GM23338 (cell line): ENCODE measurements at regions not wholly inside any gene's neighbourhood (a gene's known extent, or its start where the extent isn't known, plus 50 kb on each side); places are given as distances from the start of the nearest gene placed in this dataset.
"Not testable (repeated sequence)": the region's sequence is repeated elsewhere in the genome, so short reads cannot be mapped to it uniquely, and the experiment has no call there.

Source experiments
- ATAC-seq: fragments of 200-7000 bp; cut with Tn5 transposase; 3 replicates; pipeline ENCODE4 v1.9.1; 2020
- DNase-seq: peaks from one replicate; pipeline ENCODE4 v3.0.0-alpha.2; 2015; ENCODE audit warnings: low spot score
- H2AFZ ChIP-seq: fragments of 200-600 bp; sonication (generic); 2 replicates; pipeline ENCODE4 v1.8.0; 2016; ENCODE audit warnings: antibody characterized with exemption, mild to moderate bottlenecking, moderate library complexity
- H3F3A ChIP-seq: fragments of 200-600 bp; sonication (generic); replicated peaks from 2 replicates; pipeline ENCODE4 v1.8.0; 2017; ENCODE audit warnings: antibody characterized with exemption, mixed run types, low read depth
- H3K27ac ChIP-seq: fragments of 200-600 bp; sonication (generic); 2 replicates; pipeline ENCODE4 v1.6.1; 2016; ENCODE audit warnings: low read depth
- H3K27me3 ChIP-seq: fragments of 200-600 bp; sonication (generic); 2 replicates; pipeline ENCODE4 v1.8.0; 2016; ENCODE audit warnings: mild to moderate bottlenecking, mixed run types, moderate library complexity; ENCODE audit not compliant: insufficient read depth
- H3K36me3 ChIP-seq: fragments of 200-600 bp; sonication (generic); 2 replicates; pipeline ENCODE4 v1.8.0; 2016; ENCODE audit warnings: mild to moderate bottlenecking; ENCODE audit not compliant: insufficient read depth
- H3K4me1 ChIP-seq: fragments of 200-600 bp; sonication (generic); 2 replicates; pipeline ENCODE4 v1.8.0; 2016; ENCODE audit warnings: mild to moderate bottlenecking, moderate library complexity; ENCODE audit not compliant: insufficient read depth
- H3K4me2 ChIP-seq: fragments of 200-600 bp; sonication (generic); 2 replicates; pipeline ENCODE4 v1.7.1; 2017; ENCODE audit warnings: mixed run types
- H3K4me3 ChIP-seq: fragments of 200-600 bp; sonication (generic); 2 replicates; pipeline ENCODE4 v1.6.1; 2016; ENCODE audit warnings: mixed run types
- H3K79me2 ChIP-seq: fragments of 200-600 bp; sonication (generic); replicated peaks from 2 replicates; pipeline ENCODE4 v1.8.0; 2017; ENCODE audit warnings: mild to moderate bottlenecking; ENCODE audit not compliant: insufficient read depth
- H3K9me2 ChIP-seq: fragments of 200-600 bp; sonication (generic); 2 replicates; pipeline ENCODE4 v1.8.0; 2017; ENCODE audit not compliant: insufficient read depth
- H4K20me1 ChIP-seq: fragments of 200-600 bp; sonication (generic); replicated peaks from 2 replicates; pipeline ENCODE4 v1.8.0; 2017; ENCODE audit warnings: mild to moderate bottlenecking; ENCODE audit not compliant: insufficient read depth
- H3K27ac Mint-ChIP-seq: 2 replicates; pipeline ENCODE4 v1.8.0; 2020; ENCODE audit warnings: inconsistent platforms, mild to moderate bottlenecking, moderate library complexity, mixed read lengths
- H3K27me3 Mint-ChIP-seq: 3 replicates; pipeline ENCODE4 v1.8.0; 2022; ENCODE audit warnings: low read depth, mild to moderate bottlenecking, moderate library complexity, mixed read lengths, inconsistent platforms; ENCODE audit not compliant: insufficient read depth, poor library complexity
- H3K36me3 Mint-ChIP-seq: 3 replicates; pipeline ENCODE4 v1.8.0; 2021; ENCODE audit warnings: low read depth, mild to moderate bottlenecking, inconsistent platforms, moderate library complexity, mixed read lengths
- H3K4me1 Mint-ChIP-seq: 3 replicates; pipeline ENCODE4 v1.8.0; 2020; ENCODE audit warnings: mild to moderate bottlenecking, inconsistent platforms, mixed read lengths
- H3K4me3 Mint-ChIP-seq: 3 replicates; pipeline ENCODE4 v1.8.0; 2021; ENCODE audit warnings: moderate library complexity, mild to moderate bottlenecking, inconsistent platforms, mixed read lengths
- H3K9me3 Mint-ChIP-seq: 3 replicates; pipeline ENCODE4 v1.8.0; 2020; ENCODE audit warnings: moderate library complexity, mild to moderate bottlenecking, inconsistent platforms, mixed read lengths
- CREB1 ChIP-seq: fragments of 250-450 bp; sonication (Bioruptor Pico); IDR thresholded peaks from 2 replicates; pipeline ENCODE4 v1.5.0; 2020; ENCODE audit warnings: low read depth, mild to moderate bottlenecking, moderate library complexity
- EZH2 ChIP-seq: fragments of 200-600 bp; sonication (generic); IDR thresholded peaks from one replicate; pipeline ENCODE4 v1.8.0; 2017; ENCODE audit warnings: antibody characterized with exemption, mild to moderate bottlenecking, low read depth; ENCODE audit not compliant: unreplicated experiment
- JUNB ChIP-seq: IDR thresholded peaks from one replicate; pipeline ENCODE4 v1.6.1; 2016; ENCODE audit warnings: antibody characterized with exemption; ENCODE audit not compliant: unreplicated experiment
- POLR2AphosphoS5 ChIP-seq: IDR thresholded peaks from 2 replicates; pipeline ENCODE4 v1.6.1; 2016; ENCODE audit warnings: antibody characterized with exemption, low read depth
- ZNF114 ChIP-seq: fragments of 250-450 bp; sonication (Bioruptor Pico); IDR thresholded peaks from 2 replicates; pipeline ENCODE4 v1.5.0; 2020; ENCODE audit warnings: mild to moderate bottlenecking, moderate library complexity
- ZNF331 ChIP-seq: fragments of 250-450 bp; sonication (Bioruptor Pico); IDR thresholded peaks from 2 replicates; pipeline ENCODE4 v1.5.0; 2020; ENCODE audit warnings: low read depth, mild to moderate bottlenecking, moderate library complexity
- TF ChIP-seq, protein P1 (sequence below): fragments of 250-450 bp; sonication (Bioruptor Pico); IDR thresholded peaks from 2 replicates; pipeline ENCODE4 v1.5.0; 2020; ENCODE audit warnings: mild to moderate bottlenecking, moderate library complexity
- TF ChIP-seq, protein P2 (sequence below), 2 experiments: fragments of 200-600 bp in 1 of 2; sonication (generic) in 1 of 2; conservative IDR thresholded peaks; 2 replicates each; pipeline versions ENCODE4 v1.5.1 to v1.6.1; 2016 to 2017; ENCODE audit warnings: antibody characterized with exemption in 2 of 2, low read depth in 2 of 2, mild to moderate bottlenecking in 2 of 2, moderate library complexity in 1 of 2
- TF ChIP-seq, protein P3 (sequence below): IDR thresholded peaks from one replicate; pipeline ENCODE4 v1.6.1; 2018; ENCODE audit warnings: antibody characterized with exemption; ENCODE audit not compliant: unreplicated experiment

DNA sequence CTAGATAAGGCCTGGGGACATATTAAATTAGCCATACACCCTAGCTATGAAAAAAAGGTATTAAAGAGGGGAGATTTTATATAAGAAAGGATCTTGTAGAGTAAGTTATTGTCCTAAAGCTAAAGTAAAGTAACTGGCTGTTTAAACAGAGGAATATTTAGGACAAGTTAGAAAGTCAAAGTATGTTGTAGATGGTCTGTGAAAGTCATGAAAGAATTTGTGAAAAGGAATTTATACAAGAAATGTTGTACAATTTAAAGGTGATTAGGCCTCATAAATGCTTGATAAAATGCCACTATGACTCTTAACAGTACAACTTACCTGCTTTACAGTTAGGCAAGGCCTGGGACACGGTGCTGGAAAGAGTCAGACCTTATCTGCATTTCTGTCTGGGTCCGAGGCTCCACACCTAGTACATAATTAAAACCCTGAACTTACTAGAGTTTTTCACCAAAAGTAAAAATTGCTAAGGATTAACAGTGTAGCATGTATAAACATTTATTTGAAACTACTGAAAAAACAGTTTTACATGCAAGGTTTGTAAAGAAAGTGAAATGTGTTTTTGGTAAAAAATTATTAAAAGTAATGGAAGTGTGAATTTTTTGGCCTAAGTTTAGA is 445.3 kb upstream of the TOM1L1 start (continued):
- TF ChIP-seq, protein P1, sequence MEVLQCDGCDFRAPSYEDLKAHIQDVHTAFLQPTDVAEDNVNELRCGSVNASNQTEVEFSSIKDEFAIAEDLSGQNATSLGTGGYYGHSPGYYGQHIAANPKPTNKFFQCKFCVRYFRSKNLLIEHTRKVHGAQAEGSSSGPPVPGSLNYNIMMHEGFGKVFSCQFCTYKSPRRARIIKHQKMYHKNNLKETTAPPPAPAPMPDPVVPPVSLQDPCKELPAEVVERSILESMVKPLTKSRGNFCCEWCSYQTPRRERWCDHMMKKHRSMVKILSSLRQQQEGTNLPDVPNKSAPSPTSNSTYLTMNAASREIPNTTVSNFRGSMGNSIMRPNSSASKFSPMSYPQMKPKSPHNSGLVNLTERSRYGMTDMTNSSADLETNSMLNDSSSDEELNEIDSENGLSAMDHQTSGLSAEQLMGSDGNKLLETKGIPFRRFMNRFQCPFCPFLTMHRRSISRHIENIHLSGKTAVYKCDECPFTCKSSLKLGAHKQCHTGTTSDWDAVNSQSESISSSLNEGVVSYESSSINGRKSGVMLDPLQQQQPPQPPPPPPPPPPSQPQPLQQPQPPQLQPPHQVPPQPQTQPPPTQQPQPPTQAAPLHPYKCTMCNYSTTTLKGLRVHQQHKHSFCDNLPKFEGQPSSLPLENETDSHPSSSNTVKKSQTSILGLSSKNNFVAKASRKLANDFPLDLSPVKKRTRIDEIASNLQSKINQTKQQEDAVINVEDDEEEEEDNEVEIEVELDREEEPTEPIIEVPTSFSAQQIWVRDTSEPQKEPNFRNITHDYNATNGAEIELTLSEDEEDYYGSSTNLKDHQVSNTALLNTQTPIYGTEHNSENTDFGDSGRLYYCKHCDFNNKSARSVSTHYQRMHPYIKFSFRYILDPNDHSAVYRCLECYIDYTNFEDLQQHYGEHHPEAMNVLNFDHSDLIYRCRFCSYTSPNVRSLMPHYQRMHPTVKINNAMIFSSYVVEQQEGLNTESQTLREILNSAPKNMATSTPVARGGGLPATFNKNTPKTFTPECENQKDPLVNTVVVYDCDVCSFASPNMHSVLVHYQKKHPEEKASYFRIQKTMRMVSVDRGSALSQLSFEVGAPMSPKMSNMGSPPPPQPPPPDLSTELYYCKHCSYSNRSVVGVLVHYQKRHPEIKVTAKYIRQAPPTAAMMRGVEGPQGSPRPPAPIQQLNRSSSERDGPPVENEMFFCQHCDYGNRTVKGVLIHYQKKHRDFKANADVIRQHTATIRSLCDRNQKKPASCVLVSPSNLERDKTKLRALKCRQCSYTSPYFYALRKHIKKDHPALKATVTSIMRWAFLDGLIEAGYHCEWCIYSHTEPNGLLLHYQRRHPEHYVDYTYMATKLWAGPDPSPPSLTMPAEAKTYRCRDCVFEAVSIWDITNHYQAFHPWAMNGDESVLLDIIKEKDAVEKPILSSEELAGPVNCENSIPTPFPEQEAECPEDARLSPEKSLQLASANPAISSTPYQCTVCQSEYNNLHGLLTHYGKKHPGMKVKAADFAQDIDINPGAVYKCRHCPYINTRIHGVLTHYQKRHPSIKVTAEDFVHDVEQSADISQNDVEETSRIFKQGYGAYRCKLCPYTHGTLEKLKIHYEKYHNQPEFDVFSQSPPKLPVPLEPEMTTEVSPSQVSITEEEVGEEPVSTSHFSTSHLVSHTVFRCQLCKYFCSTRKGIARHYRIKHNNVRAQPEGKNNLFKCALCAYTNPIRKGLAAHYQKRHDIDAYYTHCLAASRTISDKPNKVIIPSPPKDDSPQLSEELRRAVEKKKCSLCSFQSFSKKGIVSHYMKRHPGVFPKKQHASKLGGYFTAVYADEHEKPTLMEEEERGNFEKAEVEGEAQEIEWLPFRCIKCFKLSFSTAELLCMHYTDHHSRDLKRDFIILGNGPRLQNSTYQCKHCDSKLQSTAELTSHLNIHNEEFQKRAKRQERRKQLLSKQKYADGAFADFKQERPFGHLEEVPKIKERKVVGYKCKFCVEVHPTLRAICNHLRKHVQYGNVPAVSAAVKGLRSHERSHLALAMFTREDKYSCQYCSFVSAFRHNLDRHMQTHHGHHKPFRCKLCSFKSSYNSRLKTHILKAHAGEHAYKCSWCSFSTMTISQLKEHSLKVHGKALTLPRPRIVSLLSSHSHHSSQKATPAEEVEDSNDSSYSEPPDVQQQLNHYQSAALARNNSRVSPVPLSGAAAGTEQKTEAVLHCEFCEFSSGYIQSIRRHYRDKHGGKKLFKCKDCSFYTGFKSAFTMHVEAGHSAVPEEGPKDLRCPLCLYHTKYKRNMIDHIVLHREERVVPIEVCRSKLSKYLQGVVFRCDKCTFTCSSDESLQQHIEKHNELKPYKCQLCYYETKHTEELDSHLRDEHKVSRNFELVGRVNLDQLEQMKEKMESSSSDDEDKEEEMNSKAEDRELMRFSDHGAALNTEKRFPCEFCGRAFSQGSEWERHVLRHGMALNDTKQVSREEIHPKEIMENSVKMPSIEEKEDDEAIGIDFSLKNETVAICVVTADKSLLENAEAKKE (CRISPR knock-in tag): no peak
- no peak for TF ChIP-seq EZH2
- TF ChIP-seq, protein P2, sequence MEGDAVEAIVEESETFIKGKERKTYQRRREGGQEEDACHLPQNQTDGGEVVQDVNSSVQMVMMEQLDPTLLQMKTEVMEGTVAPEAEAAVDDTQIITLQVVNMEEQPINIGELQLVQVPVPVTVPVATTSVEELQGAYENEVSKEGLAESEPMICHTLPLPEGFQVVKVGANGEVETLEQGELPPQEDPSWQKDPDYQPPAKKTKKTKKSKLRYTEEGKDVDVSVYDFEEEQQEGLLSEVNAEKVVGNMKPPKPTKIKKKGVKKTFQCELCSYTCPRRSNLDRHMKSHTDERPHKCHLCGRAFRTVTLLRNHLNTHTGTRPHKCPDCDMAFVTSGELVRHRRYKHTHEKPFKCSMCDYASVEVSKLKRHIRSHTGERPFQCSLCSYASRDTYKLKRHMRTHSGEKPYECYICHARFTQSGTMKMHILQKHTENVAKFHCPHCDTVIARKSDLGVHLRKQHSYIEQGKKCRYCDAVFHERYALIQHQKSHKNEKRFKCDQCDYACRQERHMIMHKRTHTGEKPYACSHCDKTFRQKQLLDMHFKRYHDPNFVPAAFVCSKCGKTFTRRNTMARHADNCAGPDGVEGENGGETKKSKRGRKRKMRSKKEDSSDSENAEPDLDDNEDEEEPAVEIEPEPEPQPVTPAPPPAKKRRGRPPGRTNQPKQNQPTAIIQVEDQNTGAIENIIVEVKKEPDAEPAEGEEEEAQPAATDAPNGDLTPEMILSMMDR (conservative IDR thresholded peaks at IDR 0.05; ENCODE audit: low read depth in 2 of 2): no peak
- TF ChIP-seq ZNF331 (CRISPR knock-in tag): no peak
- TF ChIP-seq, protein P3, sequence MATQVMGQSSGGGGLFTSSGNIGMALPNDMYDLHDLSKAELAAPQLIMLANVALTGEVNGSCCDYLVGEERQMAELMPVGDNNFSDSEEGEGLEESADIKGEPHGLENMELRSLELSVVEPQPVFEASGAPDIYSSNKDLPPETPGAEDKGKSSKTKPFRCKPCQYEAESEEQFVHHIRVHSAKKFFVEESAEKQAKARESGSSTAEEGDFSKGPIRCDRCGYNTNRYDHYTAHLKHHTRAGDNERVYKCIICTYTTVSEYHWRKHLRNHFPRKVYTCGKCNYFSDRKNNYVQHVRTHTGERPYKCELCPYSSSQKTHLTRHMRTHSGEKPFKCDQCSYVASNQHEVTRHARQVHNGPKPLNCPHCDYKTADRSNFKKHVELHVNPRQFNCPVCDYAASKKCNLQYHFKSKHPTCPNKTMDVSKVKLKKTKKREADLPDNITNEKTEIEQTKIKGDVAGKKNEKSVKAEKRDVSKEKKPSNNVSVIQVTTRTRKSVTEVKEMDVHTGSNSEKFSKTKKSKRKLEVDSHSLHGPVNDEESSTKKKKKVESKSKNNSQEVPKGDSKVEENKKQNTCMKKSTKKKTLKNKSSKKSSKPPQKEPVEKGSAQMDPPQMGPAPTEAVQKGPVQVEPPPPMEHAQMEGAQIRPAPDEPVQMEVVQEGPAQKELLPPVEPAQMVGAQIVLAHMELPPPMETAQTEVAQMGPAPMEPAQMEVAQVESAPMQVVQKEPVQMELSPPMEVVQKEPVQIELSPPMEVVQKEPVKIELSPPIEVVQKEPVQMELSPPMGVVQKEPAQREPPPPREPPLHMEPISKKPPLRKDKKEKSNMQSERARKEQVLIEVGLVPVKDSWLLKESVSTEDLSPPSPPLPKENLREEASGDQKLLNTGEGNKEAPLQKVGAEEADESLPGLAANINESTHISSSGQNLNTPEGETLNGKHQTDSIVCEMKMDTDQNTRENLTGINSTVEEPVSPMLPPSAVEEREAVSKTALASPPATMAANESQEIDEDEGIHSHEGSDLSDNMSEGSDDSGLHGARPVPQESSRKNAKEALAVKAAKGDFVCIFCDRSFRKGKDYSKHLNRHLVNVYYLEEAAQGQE: no peak
- no peak for TF ChIP-seq CREB1 (CRISPR knock-in tag)
- TF ChIP-seq ZNF114 (CRISPR knock-in tag): no peak
- TF ChIP-seq POLR2AphosphoS5: no peak
- no peak for TF ChIP-seq JUNB

DNA sequence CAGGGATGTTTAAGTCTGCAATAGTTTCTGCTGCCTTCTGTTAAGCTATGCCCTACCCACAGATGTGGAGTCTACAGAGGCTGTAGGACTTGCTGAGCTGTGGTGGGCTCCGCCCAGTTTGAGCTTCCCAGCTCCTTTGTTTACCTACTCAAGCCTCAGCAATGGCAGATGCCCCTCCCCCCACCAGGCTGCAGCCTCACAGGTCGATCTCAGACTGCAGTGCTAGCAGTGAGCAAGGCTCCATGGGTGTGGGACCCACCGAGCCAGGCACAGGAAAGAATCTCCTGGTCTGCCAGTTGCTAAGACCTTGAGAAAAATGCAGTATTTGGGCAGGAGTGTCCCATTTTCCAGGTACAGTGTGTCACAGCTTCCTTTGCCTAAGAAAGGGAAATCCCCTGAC is 435.2 kb upstream of the TOM1L1 start:
- H3K79me2 ChIP-seq, H3K27ac Mint-ChIP-seq, ATAC-seq: not testable (repeated sequence)

More for the DNA sequence above, 435.2 kb upstream of the TOM1L1 start:
- not testable (repeated sequence) for H4K20me1 ChIP-seq, H3K27me3 Mint-ChIP-seq, H3K27me3 ChIP-seq, H3K4me1 ChIP-seq, DNase-seq, H3K4me3 Mint-ChIP-seq, H3K36me3 ChIP-seq, H3F3A ChIP-seq, H2AFZ ChIP-seq, H3K4me1 Mint-ChIP-seq, H3K4me3 ChIP-seq, H3K4me2 ChIP-seq, H3K27ac ChIP-seq, H3K9me2 ChIP-seq
- Mint-ChIP-seq H3K36me3 (peaks cover 19% of the 10 kb centered on the region; the same call in 2 of the 3 replicates), H3K9me3 (peaks cover 24% of the 10 kb centered on the region)
